Progenitor cell of endocrine pancreas (in vitro differentiated cells): ENCODE measurements at regions not wholly inside any gene's neighbourhood (a gene's known extent, or its start where the extent isn't known, plus 50 kb on each side); places are given as distances from the start of the nearest gene placed in this dataset.

Source experiments
- DNase-seq: peaks from one replicate; pipeline ENCODE4 v3.0.0; 2021; ENCODE audit warnings: low spot score; ENCODE audit not compliant: unreplicated experiment
- H3K27ac Mint-ChIP-seq: 2 replicates; pipeline ENCODE4 v1.8.0; 2021; ENCODE audit warnings: mild to moderate bottlenecking, moderate library complexity, mixed read lengths
- H3K27me3 Mint-ChIP-seq: 2 replicates; pipeline ENCODE4 v1.8.0; 2021; ENCODE audit warnings: mixed read lengths
- H3K36me3 Mint-ChIP-seq: 2 replicates; pipeline ENCODE4 v1.8.0; 2022; ENCODE audit warnings: mixed read lengths; ENCODE audit not compliant: insufficient read depth
- H3K4me1 Mint-ChIP-seq: 2 replicates; pipeline ENCODE4 v1.8.0; 2021; ENCODE audit warnings: low read depth, mixed read lengths
- H3K4me3 Mint-ChIP-seq: 2 replicates; pipeline ENCODE4 v1.8.0; 2021; ENCODE audit warnings: low read depth, mild to moderate bottlenecking, moderate library complexity, mixed read lengths
- H3K9me3 Mint-ChIP-seq: 2 replicates; pipeline ENCODE4 v1.8.0; 2021; ENCODE audit warnings: low read depth, mixed read lengths
- TF ChIP-seq, protein P1 (sequence below): fragments of 200-600 bp; sonication (generic); IDR thresholded peaks from one replicate; pipeline ENCODE4 v1.5.0; 2021; ENCODE audit warnings: antibody characterized with exemption, mild to moderate bottlenecking; ENCODE audit not compliant: unreplicated experiment

DNA sequence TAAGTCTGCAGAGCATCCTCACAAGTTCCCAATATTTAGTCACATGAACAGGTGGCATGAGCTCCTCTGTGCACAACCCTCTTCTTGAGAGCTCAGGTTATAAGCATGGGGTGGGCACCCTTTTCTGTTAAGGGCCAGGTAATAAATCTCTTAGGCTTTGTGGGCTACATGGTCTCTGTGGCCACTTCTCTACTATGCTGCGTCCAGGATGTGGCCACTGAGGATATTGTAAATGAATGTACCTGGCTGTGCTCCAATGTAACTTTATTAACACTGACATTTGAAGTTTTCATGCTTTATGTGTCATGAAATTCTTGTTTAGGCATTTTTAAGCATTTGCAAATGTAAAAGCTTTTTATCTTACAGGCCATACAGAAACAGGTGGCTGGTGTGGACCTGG lies 116.8 kb upstream of the ST6GAL2 start:
- Mint-ChIP-seq H3K27ac (no peak overlapping the region), H3K27me3 (peaks cover 7% of the 10 kb centered on the region), H3K36me3 (no peaks in the 10 kb centered on the region), H3K4me3 (no peak overlapping the region), H3K9me3 (no peaks in the 10 kb centered on the region), H3K4me1 (no peaks in the 10 kb centered on the region)
- TF ChIP-seq, protein P1, sequence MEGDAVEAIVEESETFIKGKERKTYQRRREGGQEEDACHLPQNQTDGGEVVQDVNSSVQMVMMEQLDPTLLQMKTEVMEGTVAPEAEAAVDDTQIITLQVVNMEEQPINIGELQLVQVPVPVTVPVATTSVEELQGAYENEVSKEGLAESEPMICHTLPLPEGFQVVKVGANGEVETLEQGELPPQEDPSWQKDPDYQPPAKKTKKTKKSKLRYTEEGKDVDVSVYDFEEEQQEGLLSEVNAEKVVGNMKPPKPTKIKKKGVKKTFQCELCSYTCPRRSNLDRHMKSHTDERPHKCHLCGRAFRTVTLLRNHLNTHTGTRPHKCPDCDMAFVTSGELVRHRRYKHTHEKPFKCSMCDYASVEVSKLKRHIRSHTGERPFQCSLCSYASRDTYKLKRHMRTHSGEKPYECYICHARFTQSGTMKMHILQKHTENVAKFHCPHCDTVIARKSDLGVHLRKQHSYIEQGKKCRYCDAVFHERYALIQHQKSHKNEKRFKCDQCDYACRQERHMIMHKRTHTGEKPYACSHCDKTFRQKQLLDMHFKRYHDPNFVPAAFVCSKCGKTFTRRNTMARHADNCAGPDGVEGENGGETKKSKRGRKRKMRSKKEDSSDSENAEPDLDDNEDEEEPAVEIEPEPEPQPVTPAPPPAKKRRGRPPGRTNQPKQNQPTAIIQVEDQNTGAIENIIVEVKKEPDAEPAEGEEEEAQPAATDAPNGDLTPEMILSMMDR, result no peak
- no peak for DNase-seq

DNA sequence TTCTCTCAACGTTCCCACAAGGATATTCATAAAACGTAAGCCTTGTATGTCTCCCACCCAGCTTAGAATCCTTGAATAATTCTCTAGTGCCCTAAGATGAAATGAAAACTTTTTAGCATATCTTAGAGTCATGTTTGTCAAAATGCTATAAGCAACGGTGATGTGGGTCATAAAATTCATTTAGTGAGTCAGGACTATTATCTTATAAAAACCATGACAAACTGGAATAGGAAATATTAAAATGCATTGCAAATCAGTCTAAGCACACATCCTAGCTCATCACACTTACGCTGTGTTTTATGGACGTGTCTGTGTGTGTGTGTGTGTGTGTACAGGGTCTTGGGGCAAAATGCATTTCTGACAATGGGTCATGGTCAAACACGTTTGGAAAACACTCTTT lies 119.9 kb upstream of the ST6GAL2 start:
- H3K27me3 Mint-ChIP-seq, result no peaks in the 10 kb centered on the region
- DNase-seq, result no peak
- H3K36me3 Mint-ChIP-seq, result no peaks in the 10 kb centered on the region
- H3K27ac Mint-ChIP-seq, result no peak overlapping the region
- TF ChIP-seq, protein P1, result no peak
- H3K4me1 Mint-ChIP-seq, result no peaks in the 10 kb centered on the region
- no peaks in the 10 kb centered on the region for H3K9me3 Mint-ChIP-seq
- no peak overlapping the region for H3K4me3 Mint-ChIP-seq

DNA sequence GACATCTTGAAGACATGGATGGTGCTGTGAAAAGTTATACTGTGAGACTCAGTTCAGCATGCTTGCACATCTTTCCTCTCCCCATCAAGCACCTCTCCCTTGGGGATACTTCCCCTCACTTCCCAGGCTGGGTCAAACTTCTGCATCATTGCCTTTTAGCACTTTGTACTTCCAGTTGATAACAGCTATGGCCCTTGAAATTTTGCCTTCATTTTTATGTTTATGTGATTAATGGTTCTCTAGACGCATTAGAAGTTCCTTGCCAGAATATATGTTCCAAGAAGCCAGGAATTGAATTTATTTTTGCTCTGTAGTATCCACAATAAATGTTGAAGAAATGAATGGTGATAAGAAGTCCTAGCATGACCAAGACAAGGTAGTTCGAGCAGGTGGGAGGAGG lies 120.9 kb upstream of the ST6GAL2 start:
- Mint-ChIP-seq H3K9me3 (no peaks in the 10 kb centered on the region), H3K27me3 (no peaks in the 10 kb centered on the region), H3K36me3 (no peaks in the 10 kb centered on the region), H3K27ac (no peak overlapping the region), H3K4me3 (no peak overlapping the region), H3K4me1 (no peaks in the 10 kb centered on the region)
- TF ChIP-seq, protein P1, result no peak
- no peak for DNase-seq

DNA sequence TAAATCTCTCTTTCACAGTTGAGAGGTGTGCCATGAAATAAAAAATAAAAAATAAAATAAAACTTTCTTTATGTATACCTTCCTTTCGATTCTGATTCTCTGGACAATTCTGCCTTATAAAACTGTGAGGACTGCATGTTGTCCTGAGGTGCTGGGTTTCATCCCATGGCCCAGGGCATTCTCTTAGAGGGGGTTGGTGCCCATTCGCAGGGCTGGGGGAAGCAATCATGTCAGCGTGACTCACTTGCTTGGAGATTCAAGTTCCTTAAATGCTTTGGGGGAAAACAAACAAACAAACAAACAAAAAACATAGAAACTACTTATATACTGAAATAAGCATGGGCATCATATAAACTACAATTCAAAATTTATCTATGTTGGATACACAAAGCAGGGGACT lies 122.0 kb upstream of the ST6GAL2 start:
- no peak overlapping the region for H3K27ac Mint-ChIP-seq
- no peaks in the 10 kb centered on the region for H3K27me3 Mint-ChIP-seq
- H3K36me3 Mint-ChIP-seq, result no peaks in the 10 kb centered on the region
- TF ChIP-seq, protein P1, result no peak
- DNase-seq, result no peak
- H3K4me3 Mint-ChIP-seq, result no peak overlapping the region
- no peaks in the 10 kb centered on the region for H3K4me1 Mint-ChIP-seq
- H3K9me3 Mint-ChIP-seq, result no peaks in the 10 kb centered on the region

DNA sequence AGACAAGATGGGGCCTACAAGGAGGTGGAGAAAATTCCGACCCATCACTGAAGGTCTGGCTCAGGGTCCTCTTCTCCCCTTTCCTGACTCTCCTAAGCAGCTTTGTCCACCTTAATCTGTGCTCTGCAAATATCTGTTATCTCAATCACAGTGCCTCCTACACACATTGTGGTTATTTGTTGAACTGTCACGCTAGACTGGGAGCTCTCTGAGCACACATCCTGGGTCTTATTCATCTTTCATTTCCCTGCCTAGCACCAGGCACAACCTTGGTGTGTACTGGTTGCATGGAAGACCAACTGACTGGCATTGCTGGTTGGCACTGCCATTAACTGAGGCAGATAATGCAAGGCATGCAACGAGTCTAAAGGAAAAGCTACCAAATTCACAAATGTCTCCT lies 122.9 kb upstream of the ST6GAL2 start:
- TF ChIP-seq, protein P1, result no peak
- H3K27me3 Mint-ChIP-seq, result no peaks in the 10 kb centered on the region
- no peaks in the 10 kb centered on the region for H3K9me3 Mint-ChIP-seq
- no peaks in the 10 kb centered on the region for H3K4me1 Mint-ChIP-seq
- H3K27ac Mint-ChIP-seq, result no peak overlapping the region
- H3K4me3 Mint-ChIP-seq, result no peak overlapping the region
- DNase-seq, result no peak
- no peaks in the 10 kb centered on the region for H3K36me3 Mint-ChIP-seq
